GM18520 (cell line): ENCODE measurements at regions not wholly inside any gene's neighbourhood (a gene's known extent, or its start where the extent isn't known, plus 50 kb on each side); places are given as distances from the start of the nearest gene placed in this dataset.
"Not testable (repeated sequence)": the region's sequence is repeated elsewhere in the genome, so short reads cannot be mapped to it uniquely, and the experiment has no call there.

ENCODE experiments used
- ATAC-seq: cut with Tn5 transposase; IDR thresholded peaks from one replicate; pipeline ENCODE4 v1.9.1; 2021; ENCODE audit not compliant: unreplicated experiment

GRCh38 chr12:88677464-88677863, 97.2 kb upstream of the KITLG start:
- ATAC-seq: no peak

- not testable (repeated sequence) for ATAC-seq
Measured at GRCh38 chr12:88667615-88668014, 87.3 kb upstream of the KITLG start.

GRCh38 chr12:88665071-88665470, 84.8 kb upstream of the KITLG start:
- ATAC-seq: no peak

- ATAC-seq: no peak
Measured at GRCh38 chr12:88662961-88663360, 82.7 kb upstream of the KITLG start.

- no peak for ATAC-seq
Measured at GRCh38 chr12:88662093-88662492, 81.8 kb upstream of the KITLG start.

GRCh38 chr12:88658009-88658408, 77.7 kb upstream of the KITLG start:
- no peak for ATAC-seq

- ATAC-seq: no peak
Measured at GRCh38 chr12:88650715-88651114, 70.4 kb upstream of the KITLG start.

GRCh38 chr12:88648625-88649024, 68.4 kb upstream of the KITLG start:
- ATAC-seq: no peak

- no peak for ATAC-seq
Measured at GRCh38 chr12:88646824-88647223, 66.6 kb upstream of the KITLG start.

GRCh38 chr12:88645816-88646215, 65.5 kb upstream of the KITLG start:
- no peak for ATAC-seq

GRCh38 chr12:88644946-88645702, 64.9 kb upstream of the KITLG start:
- no peak for ATAC-seq

- ATAC-seq: no peak
Measured at GRCh38 chr12:88643685-88644084, 63.4 kb upstream of the KITLG start.

GRCh38 chr12:88642675-88643431, 62.6 kb upstream of the KITLG start:
- ATAC-seq: no peak

GRCh38 chr12:88638966-88639760, 58.9 kb upstream of the KITLG start:
- no peak for ATAC-seq

GRCh38 chr12:88638388-88638787, 58.1 kb upstream of the KITLG start:
- no peak for ATAC-seq

- ATAC-seq: no peak
Measured at GRCh38 chr12:88634008-88634407, 53.7 kb upstream of the KITLG start.

GRCh38 chr12:88633312-88633711, 53.0 kb upstream of the KITLG start:
- no peak for ATAC-seq

- no peak for ATAC-seq
Measured at GRCh38 chr12:88630561-88630960, 50.3 kb upstream of the KITLG start.
